Keratinocyte (primary cell): ENCODE measurements at regions not wholly inside any gene's neighbourhood (a gene's known extent, or its start where the extent isn't known, plus 50 kb on each side); places are given as distances from the start of the nearest gene placed in this dataset.

Experiments
- CTCF ChIP-seq, 3 experiments: IDR thresholded peaks in 1 of 3; conservative IDR thresholded peaks in 1 of 3; optimal IDR thresholded peaks in 1 of 3; 2 replicates in 2 of 3; 3 replicates in 1 of 3; pipeline versions ENCODE3 to v1.5.1; 2011; ENCODE audit warnings: low read length in 3 of 3, mild to moderate bottlenecking in 3 of 3, moderate library complexity in 2 of 3, control low read depth in 1 of 3, inconsistent platforms in 1 of 3; ENCODE audit not compliant: insufficient read depth in 2 of 3; ENCODE audit errors: extremely low read depth in 1 of 3
- EZH2 ChIP-seq: IDR thresholded peaks from one replicate; pipeline ENCODE4 v1.6.1; 2012; ENCODE audit warnings: inconsistent platforms, mild to moderate bottlenecking, low read length, moderate library complexity

- TF ChIP-seq CTCF (optimal IDR thresholded peaks at IDR 0.05 in 1 of 3, IDR thresholded peaks at IDR 0.05 in 1 of 3, conservative IDR thresholded peaks at IDR 0.05 in 1 of 3; ENCODE audit: extremely low read depth in 1 of 3, insufficient read depth in 2 of 3, low read length in 3 of 3), result no peak
- no peak for TF ChIP-seq EZH2
These were observed 811.1 kb downstream of the KCNJ18 start for GRCh38 chr17:22503322-22503899.
